Mesenchymal stem cell (in vitro differentiated cells and primary cell): ENCODE measurements at regions not wholly inside any gene's neighbourhood (a gene's known extent, or its start where the extent isn't known, plus 50 kb on each side); places are given as distances from the start of the nearest gene placed in this dataset.

Source experiments
- DNase-seq: peaks from one replicate; pipeline ENCODE4 v3.0.0-alpha.2; 2013
- H2AFZ ChIP-seq: one replicate; pipeline ENCODE4 v1.6.1; 2013; ENCODE audit warnings: low read depth, mild to moderate bottlenecking, control low read depth, inconsistent platforms, low read length, moderate library complexity
- H2AK5ac ChIP-seq: 2 replicates; pipeline ENCODE4 v1.6.1; 2013; ENCODE audit warnings: low read length, moderate library complexity, mild to moderate bottlenecking, inconsistent platforms; ENCODE audit not compliant: severe bottlenecking
- H2BK120ac ChIP-seq: one replicate; pipeline ENCODE4 v1.6.1; 2013; ENCODE audit warnings: low read depth, mild to moderate bottlenecking, inconsistent platforms, low read length, moderate library complexity
- H2BK12ac ChIP-seq, 2 experiments: one replicate each; pipeline ENCODE4 v1.6.1; 2013; ENCODE audit warnings: inconsistent platforms in 2 of 2, low read length in 2 of 2, mild to moderate bottlenecking in 2 of 2, moderate library complexity in 2 of 2, control low read depth in 1 of 2
- H2BK15ac ChIP-seq: one replicate; pipeline ENCODE4 v1.6.1; 2013; ENCODE audit warnings: mild to moderate bottlenecking, low read depth, inconsistent platforms; ENCODE audit not compliant: poor library complexity, severe bottlenecking
- H2BK5ac ChIP-seq: 2 replicates; pipeline ENCODE4 v1.6.1; 2013; ENCODE audit warnings: low read depth, mild to moderate bottlenecking, low read length, control low read depth, inconsistent platforms; ENCODE audit not compliant: poor library complexity, severe bottlenecking
- H3K14ac ChIP-seq, 2 experiments: one replicate each; pipeline ENCODE4 v1.6.1; 2013; ENCODE audit warnings: inconsistent platforms in 2 of 2, low read length in 2 of 2, control low read depth in 1 of 2, mild to moderate bottlenecking in 1 of 2, moderate library complexity in 1 of 2
- H3K18ac ChIP-seq, 2 experiments: one replicate each; pipeline ENCODE4 v1.6.1; 2013; ENCODE audit warnings: inconsistent platforms in 2 of 2, low read length in 2 of 2, control low read depth in 1 of 2, low read depth in 1 of 2, mild to moderate bottlenecking in 1 of 2
- H3K23ac ChIP-seq, 2 experiments: one replicate each; pipeline ENCODE4 v1.6.1; 2013; ENCODE audit warnings: inconsistent platforms in 2 of 2, low read length in 2 of 2, mild to moderate bottlenecking in 2 of 2, moderate library complexity in 2 of 2, control low read depth in 1 of 2
- H3K27ac ChIP-seq: 2 replicates; pipeline ENCODE4 v1.5.1; 2013; ENCODE audit warnings: mild to moderate bottlenecking, moderate library complexity, low read length, control low read depth, inconsistent platforms; ENCODE audit not compliant: poor library complexity, severe bottlenecking
- H3K27me3 ChIP-seq, 2 experiments: 2 replicates each; pipeline versions ENCODE4 v1.6.1 to v1.7.0; 2013; ENCODE audit warnings: low read length in 2 of 2, mild to moderate bottlenecking in 2 of 2, moderate library complexity in 2 of 2, control low read depth in 1 of 2, inconsistent platforms in 1 of 2; ENCODE audit not compliant: control insufficient read depth in 1 of 2, insufficient read depth in 1 of 2
- H3K36me3 ChIP-seq, 2 experiments: 2 replicates each; pipeline versions ENCODE4 v1.6.1 to v1.7.0; 2013; ENCODE audit warnings: low read length in 2 of 2, control low read depth in 1 of 2, inconsistent platforms in 1 of 2, low read depth in 1 of 2, mild to moderate bottlenecking in 1 of 2; ENCODE audit not compliant: insufficient read depth in 2 of 2, control insufficient read depth in 1 of 2
- H3K4ac ChIP-seq, 2 experiments: one replicate each; pipeline ENCODE4 v1.6.1; 2013; ENCODE audit warnings: inconsistent platforms in 2 of 2, low read length in 2 of 2, mild to moderate bottlenecking in 2 of 2, moderate library complexity in 2 of 2, control low read depth in 1 of 2, low read depth in 1 of 2
- H3K4me1 ChIP-seq: 2 replicates; pipeline ENCODE4 v1.6.1; 2013; ENCODE audit warnings: low read depth, low read length, control low read depth; ENCODE audit not compliant: control insufficient read depth, insufficient read depth
- H3K4me2 ChIP-seq: 2 replicates; pipeline ENCODE4 v1.6.1; 2013; ENCODE audit warnings: low read length, mild to moderate bottlenecking, inconsistent platforms; ENCODE audit not compliant: poor library complexity, severe bottlenecking
- H3K4me3 ChIP-seq, 2 experiments: 2 replicates each; pipeline versions ENCODE4 v1.5.1 to v1.7.0; 2013; ENCODE audit warnings: low read length in 2 of 2, mild to moderate bottlenecking in 2 of 2, control low read depth in 1 of 2, low read depth in 1 of 2; ENCODE audit not compliant: insufficient read depth in 1 of 2
- H3K79me1 ChIP-seq: replicated peaks from 2 replicates; pipeline ENCODE4 v1.6.1; 2013; ENCODE audit warnings: mild to moderate bottlenecking, control low read depth, low read length, inconsistent platforms; ENCODE audit not compliant: poor library complexity, severe bottlenecking
- H3K9ac ChIP-seq: 2 replicates; pipeline ENCODE4 v1.7.0; 2013; ENCODE audit warnings: mild to moderate bottlenecking, low read length, moderate library complexity
- H3K9me3 ChIP-seq: 2 replicates; pipeline ENCODE4 v1.7.0; 2013; ENCODE audit warnings: mild to moderate bottlenecking, low read length; ENCODE audit not compliant: control insufficient read depth
- H4K8ac ChIP-seq: one replicate; pipeline ENCODE4 v1.6.1; 2013; ENCODE audit warnings: inconsistent platforms, mild to moderate bottlenecking, low read length, moderate library complexity
- H4K91ac ChIP-seq: one replicate; pipeline ENCODE4 v1.6.1; 2013; ENCODE audit warnings: mild to moderate bottlenecking, low read length, inconsistent platforms
- WGBS: methylation state at CpG from one replicate; pipeline ENCODE4 v1.1.7; 2013; ENCODE audit warnings: mixed read lengths; 5-methylcytosine and 5-hydroxymethylcytosine counted together

GRCh38 chr10:36675458-36675880, 449.9 kb upstream of the ANKRD30A start:
- Histone ChIP-seq H2BK15ac (no peak overlapping the region), H2BK12ac (peak overlapping the region; percentile 12 to 57), H2AFZ (no peak overlapping the region), H3K4me1 (peaks cover 12% of the 10 kb centered on the region), H2BK5ac (no peak overlapping the region), H3K4ac (no peak overlapping the region), H3K36me3 (no peaks in the 10 kb centered on the region), H3K27ac (no peak overlapping the region), H3K18ac (peak overlapping the region in 1 of 2 experiments; percentile 68), H2AK5ac (no peak overlapping the region), H3K4me2 (no peak overlapping the region), H4K91ac (peak overlapping the region; percentile 47), H2BK120ac (no peak overlapping the region), H4K8ac (no peak overlapping the region), H3K79me1 (no peaks in the 10 kb centered on the region), H3K9ac (no peak overlapping the region), H3K4me3 (no peak overlapping the region), H3K27me3 (no peaks in the 10 kb centered on the region), H3K14ac (no peak overlapping the region), H3K23ac (peak overlapping the region in 1 of 2 experiments; percentile 79), H3K9me3 (no peaks in the 10 kb centered on the region)
- 8% methylated on average over 4 of the region's 4 CpGs for WGBS
- DNase-seq: peak; percentile 71

GRCh38 chr10:36671607-36672006, 453.8 kb upstream of the ANKRD30A start:
- Histone ChIP-seq H3K4ac (no peak overlapping the region), H3K4me2 (no peak overlapping the region), H2AK5ac (no peak overlapping the region), H4K91ac (no peak overlapping the region), H2BK5ac (no peak overlapping the region), H4K8ac (no peak overlapping the region), H3K14ac (no peak overlapping the region), H3K23ac (no peak overlapping the region), H2AFZ (no peak overlapping the region), H3K27ac (peak overlapping the region; percentile 81), H2BK120ac (no peak overlapping the region), H2BK12ac (peak overlapping the region in 1 of 2 experiments; percentile 60), H3K36me3 (no peaks in the 10 kb centered on the region), H3K4me3 (no peak overlapping the region), H3K9ac (no peak overlapping the region), H3K18ac (no peak overlapping the region), H3K9me3 (no peaks in the 10 kb centered on the region), H3K27me3 (no peaks in the 10 kb centered on the region), H2BK15ac (peak overlapping the region; percentile 44), H3K79me1 (no peaks in the 10 kb centered on the region), H3K4me1 (peaks cover 11% of the 10 kb centered on the region)
- 84% methylated on average over 6 of the region's 8 CpGs for WGBS
- DNase-seq: peak; percentile 45

GRCh38 chr10:36670621-36671402, 454.6 kb upstream of the ANKRD30A start:
- Histone ChIP-seq H3K27ac (peak overlapping the region; percentile 81), H3K18ac (no peak overlapping the region), H2BK5ac (no peak overlapping the region), H3K23ac (no peak overlapping the region), H3K27me3 (no peaks in the 10 kb centered on the region), H3K4me1 (peaks cover 7% of the 10 kb centered on the region), H3K4me3 (no peak overlapping the region), H3K79me1 (no peaks in the 10 kb centered on the region), H3K4ac (peak overlapping the region in 1 of 2 experiments; percentile 81), H2BK15ac (no peak overlapping the region), H2AFZ (no peak overlapping the region), H3K14ac (no peak overlapping the region), H2BK12ac (peak overlapping the region in 1 of 2 experiments; percentile 81), H3K9me3 (no peaks in the 10 kb centered on the region), H4K91ac (no peak overlapping the region), H3K36me3 (no peaks in the 10 kb centered on the region), H3K4me2 (no peak overlapping the region), H2AK5ac (peak overlapping the region; percentile 75), H3K9ac (no peak overlapping the region), H2BK120ac (no peak overlapping the region), H4K8ac (no peak overlapping the region)
- DNase-seq: peak; percentile 30
- 66% methylated on average over 4 of the region's 4 CpGs for WGBS

GRCh38 chr10:36669615-36670352, 455.6 kb upstream of the ANKRD30A start:
- Histone ChIP-seq H3K9ac (no peak overlapping the region), H2BK12ac (peak overlapping the region in 1 of 2 experiments; percentile 75), H3K79me1 (no peaks in the 10 kb centered on the region), H2BK5ac (no peak overlapping the region), H3K36me3 (no peaks in the 10 kb centered on the region), H2AK5ac (no peak overlapping the region), H3K27me3 (no peaks in the 10 kb centered on the region), H3K4me1 (peaks cover 4% of the 10 kb centered on the region), H3K27ac (no peak overlapping the region), H2BK120ac (no peak overlapping the region), H3K4me2 (no peak overlapping the region), H3K23ac (no peak overlapping the region), H2AFZ (no peak overlapping the region), H3K14ac (no peak overlapping the region), H3K4ac (no peak overlapping the region), H2BK15ac (no peak overlapping the region), H4K91ac (no peak overlapping the region), H3K9me3 (no peaks in the 10 kb centered on the region), H3K4me3 (no peak overlapping the region), H4K8ac (no peak overlapping the region), H3K18ac (peak overlapping the region in 1 of 2 experiments; percentile 48)
- no peak for DNase-seq
- 70% methylated on average over 2 of the region's 2 CpGs for WGBS
